ENCODE measurements at regions not wholly inside any gene's neighbourhood (a gene's known extent, or its start where the extent isn't known, plus 50 kb on each side); places are given as distances from the start of the nearest gene placed in this dataset.

DNA sequence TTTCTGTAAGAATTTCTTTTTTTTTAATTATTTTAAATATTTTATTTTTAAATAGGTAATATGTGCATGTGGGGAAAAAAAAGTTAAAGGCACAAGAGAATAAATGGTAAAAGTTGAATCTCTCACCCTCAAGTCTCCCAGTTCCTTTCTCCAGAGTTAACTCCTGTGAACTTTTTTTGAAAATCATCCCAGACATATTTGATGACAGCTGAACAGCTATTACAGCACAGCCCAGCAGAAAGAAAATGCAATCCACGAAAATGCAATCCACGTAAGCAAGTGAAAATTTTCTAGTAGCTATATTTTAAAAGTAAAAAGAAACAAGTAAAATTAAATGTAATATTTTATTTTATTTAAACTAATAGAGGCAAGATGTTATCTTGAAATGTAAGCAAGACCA lies 310.0 kb upstream of the RUNX1 start:
- POLR2A ChIA-PET = no interaction called here
- H3K36me3 Mint-ChIP-seq = peaks cover 0 to 4% (median 0%) of the 10 kb centered on the region in 3 donors
- Histone ChIP-seq H3K27ac (ENCODE audit: low read depth, low read length) (no peak overlapping the region), H3K4me3 (ENCODE audit: low read length) (no peak overlapping the region), H3K9me3 (ENCODE audit: low read length) (no peaks in the 10 kb centered on the region), H3K4me1 (ENCODE audit: insufficient read depth, low read length) (no peaks in the 10 kb centered on the region), H3K36me3 (ENCODE audit: insufficient read depth, low read length) (no peaks in the 10 kb centered on the region), H3K27me3 (ENCODE audit: insufficient read depth, low read length, poor library complexity, severe bottlenecking) (no peaks in the 10 kb centered on the region)
- H3K27ac Mint-ChIP-seq = no peak overlapping the region
- H3K27me3 Mint-ChIP-seq = peaks cover 3 to 8% of the 10 kb centered on the region in 2 donors
- CTCF ChIA-PET = no interaction called here
- H3K9me3 Mint-ChIP-seq = no peaks in the 10 kb centered on the region
- no peaks in the 10 kb centered on the region for H3K4me1 Mint-ChIP-seq
- H3K4me3 Mint-ChIP-seq = no peak overlapping the region
- DNase-seq = no peak

- ChIA-PET CTCF (no interaction called here), POLR2A (no interaction called here)
- H3K36me3 ChIP-seq (ENCODE audit: insufficient read depth, low read length) = no peaks in the 10 kb centered on the region
- H3K9me3 ChIP-seq (ENCODE audit: low read length) = no peaks in the 10 kb centered on the region
- no peaks in the 10 kb centered on the region for H3K27me3 ChIP-seq (ENCODE audit: insufficient read depth, low read length, poor library complexity, severe bottlenecking)
- no peak overlapping the region for H3K4me3 Mint-ChIP-seq
- H3K27ac Mint-ChIP-seq = no peak overlapping the region
- H3K27me3 Mint-ChIP-seq = peaks cover under 1 to 6% of the 10 kb centered on the region in 2 donors
- H3K4me1 ChIP-seq (ENCODE audit: insufficient read depth, low read length) = no peaks in the 10 kb centered on the region
- no peak overlapping the region for H3K27ac ChIP-seq (ENCODE audit: low read depth, low read length)
- no peak for DNase-seq
- no peaks in the 10 kb centered on the region for H3K36me3 Mint-ChIP-seq
- no peaks in the 10 kb centered on the region for H3K4me1 Mint-ChIP-seq
- H3K9me3 Mint-ChIP-seq = no peaks in the 10 kb centered on the region
- no peak overlapping the region for H3K4me3 ChIP-seq (ENCODE audit: low read length)
Observed at GRCh38 chr21:35358008-35358407, 308.9 kb upstream of the RUNX1 start.

DNA sequence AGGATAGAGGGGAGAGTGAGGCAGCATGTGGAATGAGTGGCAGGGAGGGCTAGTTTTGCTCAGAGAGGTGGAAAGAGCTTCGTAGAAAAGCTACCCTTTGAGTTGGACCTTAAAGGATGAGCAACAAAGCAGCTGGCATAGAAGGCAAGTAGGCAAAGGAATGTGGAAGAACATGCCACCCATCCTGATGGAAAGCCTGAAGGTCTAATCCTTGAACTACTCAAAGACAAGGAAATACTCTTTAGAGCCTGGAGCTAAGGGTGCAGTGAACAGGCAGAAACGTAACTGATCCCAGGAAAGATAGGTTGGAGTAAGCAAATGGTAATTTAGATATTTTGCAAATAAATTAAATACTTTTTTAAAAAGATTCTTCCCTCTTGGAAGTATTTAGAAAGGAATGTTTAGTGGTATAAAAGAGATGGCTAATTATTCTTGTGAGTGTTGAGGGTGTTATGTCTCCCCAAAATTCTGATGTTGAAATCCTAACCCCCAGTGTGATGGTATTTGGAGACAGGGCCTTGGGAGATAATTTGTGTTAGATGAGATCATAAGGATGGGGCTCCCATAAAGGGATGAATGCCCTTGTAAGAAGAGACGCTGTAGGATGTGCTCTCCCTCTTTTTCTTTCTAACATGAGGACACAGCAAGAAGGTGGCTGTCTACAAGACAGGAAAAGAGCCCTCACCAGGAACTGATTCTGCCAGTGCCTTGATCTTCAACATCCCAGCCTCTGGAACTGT lies 308.1 kb upstream of the RUNX1 start:
- ChIA-PET CTCF (no interaction called here), POLR2A (no interaction called here)
- no peaks in the 10 kb centered on the region for H3K36me3 Mint-ChIP-seq
- no peak overlapping the region for H3K4me3 Mint-ChIP-seq
- H3K4me3 ChIP-seq (ENCODE audit: low read length) = no peak overlapping the region
- H3K27ac Mint-ChIP-seq = no peak overlapping the region
- H3K36me3 ChIP-seq (ENCODE audit: insufficient read depth, low read length) = no peaks in the 10 kb centered on the region
- no peak for DNase-seq
- H3K27me3 ChIP-seq (ENCODE audit: insufficient read depth, low read length, poor library complexity, severe bottlenecking) = no peaks in the 10 kb centered on the region
- no peaks in the 10 kb centered on the region for H3K4me1 ChIP-seq (ENCODE audit: insufficient read depth, low read length)
- no peaks in the 10 kb centered on the region for H3K9me3 ChIP-seq (ENCODE audit: low read length)
- peaks cover 0 to 9% of the 10 kb centered on the region in 2 donors for H3K27me3 Mint-ChIP-seq
- no peaks in the 10 kb centered on the region for H3K4me1 Mint-ChIP-seq
- no peak overlapping the region for H3K27ac ChIP-seq (ENCODE audit: low read depth, low read length)
- no peaks in the 10 kb centered on the region for H3K9me3 Mint-ChIP-seq

- H3K4me1 Mint-ChIP-seq = no peaks in the 10 kb centered on the region
- H3K4me1 ChIP-seq (ENCODE audit: insufficient read depth, low read length) = no peaks in the 10 kb centered on the region
- H3K27ac ChIP-seq (ENCODE audit: low read depth, low read length) = no peak overlapping the region
- H3K9me3 Mint-ChIP-seq = no peaks in the 10 kb centered on the region
- no peaks in the 10 kb centered on the region for H3K9me3 ChIP-seq (ENCODE audit: low read length)
- H3K27me3 ChIP-seq (ENCODE audit: insufficient read depth, low read length, poor library complexity, severe bottlenecking) = no peaks in the 10 kb centered on the region
- no peaks in the 10 kb centered on the region for H3K36me3 ChIP-seq (ENCODE audit: insufficient read depth, low read length)
- ChIA-PET POLR2A (no interaction called here), CTCF (no interaction called here)
- no peaks in the 10 kb centered on the region for H3K36me3 Mint-ChIP-seq
- no peak for DNase-seq
- no peak overlapping the region for H3K4me3 Mint-ChIP-seq
- no peak overlapping the region for H3K4me3 ChIP-seq (ENCODE audit: low read length)
- peak overlapping the region in 1 of 8 donors; percentile 26 for H3K27ac Mint-ChIP-seq
- H3K27me3 Mint-ChIP-seq = peaks cover 2 to 13% of the 10 kb centered on the region in 2 donors
Observed at GRCh38 chr21:35354078-35354477, 305.0 kb upstream of the RUNX1 start.

- ChIA-PET POLR2A (no interaction called here), CTCF (no interaction called here)
- Histone ChIP-seq H3K27me3 (ENCODE audit: insufficient read depth, low read length, poor library complexity, severe bottlenecking) (no peaks in the 10 kb centered on the region), H3K27ac (ENCODE audit: low read depth, low read length) (no peak overlapping the region), H3K36me3 (ENCODE audit: insufficient read depth, low read length) (no peaks in the 10 kb centered on the region), H3K4me3 (ENCODE audit: low read length) (no peak overlapping the region), H3K9me3 (ENCODE audit: low read length) (no peaks in the 10 kb centered on the region), H3K4me1 (ENCODE audit: insufficient read depth, low read length) (no peaks in the 10 kb centered on the region)
- no peaks in the 10 kb centered on the region for H3K36me3 Mint-ChIP-seq
- no peaks in the 10 kb centered on the region for H3K9me3 Mint-ChIP-seq
- no peak for DNase-seq
- H3K4me1 Mint-ChIP-seq = no peaks in the 10 kb centered on the region
- no peak overlapping the region for H3K27ac Mint-ChIP-seq
- peaks cover 4 to 17% of the 10 kb centered on the region in 2 donors for H3K27me3 Mint-ChIP-seq
- H3K4me3 Mint-ChIP-seq = no peak overlapping the region
Observed at GRCh38 chr21:35352793-35353192, 303.7 kb upstream of the RUNX1 start.

- H3K27me3 Mint-ChIP-seq = peaks cover 6 to 23% of the 10 kb centered on the region in 2 donors
- no peaks in the 10 kb centered on the region for H3K4me1 Mint-ChIP-seq
- H3K27ac Mint-ChIP-seq = no peak overlapping the region
- H3K9me3 Mint-ChIP-seq = no peaks in the 10 kb centered on the region
- Histone ChIP-seq H3K27ac (ENCODE audit: low read depth, low read length) (no peak overlapping the region), H3K4me3 (ENCODE audit: low read length) (no peak overlapping the region), H3K9me3 (ENCODE audit: low read length) (no peaks in the 10 kb centered on the region), H3K4me1 (ENCODE audit: insufficient read depth, low read length) (no peaks in the 10 kb centered on the region), H3K27me3 (ENCODE audit: insufficient read depth, low read length, poor library complexity, severe bottlenecking) (no peaks in the 10 kb centered on the region), H3K36me3 (ENCODE audit: insufficient read depth, low read length) (no peaks in the 10 kb centered on the region)
- ChIA-PET CTCF (no interaction called here), POLR2A (no interaction called here)
- H3K4me3 Mint-ChIP-seq = no peak overlapping the region
- DNase-seq = no peak
- no peaks in the 10 kb centered on the region for H3K36me3 Mint-ChIP-seq
Observed at GRCh38 chr21:35352066-35352770, 303.1 kb upstream of the RUNX1 start.

DNA sequence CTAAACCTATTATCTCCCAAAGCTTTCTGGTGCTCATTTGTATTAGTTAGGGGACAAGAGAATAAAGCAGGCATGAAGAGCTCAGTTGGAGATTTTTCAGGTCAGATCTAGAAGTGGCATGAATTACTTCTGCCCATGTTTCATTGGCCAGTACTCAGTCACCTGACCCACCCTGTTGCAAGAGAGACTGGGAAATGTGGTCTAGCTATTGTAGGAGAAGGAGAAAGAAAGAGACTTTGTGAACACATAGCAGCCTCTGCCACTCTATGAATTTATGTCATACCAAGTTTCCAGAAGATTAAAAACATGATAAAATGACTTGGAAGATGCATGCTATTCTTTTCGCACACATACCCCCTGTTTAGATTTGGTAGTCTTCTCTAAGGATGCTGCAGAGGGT lies 302.3 kb upstream of the RUNX1 start:
- no peaks in the 10 kb centered on the region for H3K36me3 ChIP-seq (ENCODE audit: insufficient read depth, low read length)
- Mint-ChIP-seq H3K27me3 (peaks cover 6 to 29% of the 10 kb centered on the region in 2 donors), H3K4me1 (no peaks in the 10 kb centered on the region), H3K9me3 (no peaks in the 10 kb centered on the region), H3K27ac (peak overlapping the region in 1 of 8 donors; percentile 58), H3K4me3 (no peak overlapping the region), H3K36me3 (no peaks in the 10 kb centered on the region)
- no peaks in the 10 kb centered on the region for H3K4me1 ChIP-seq (ENCODE audit: insufficient read depth, low read length)
- POLR2A ChIA-PET = no interaction called here
- no peak for DNase-seq
- H3K27ac ChIP-seq (ENCODE audit: low read depth, low read length) = no peak overlapping the region
- no peaks in the 10 kb centered on the region for H3K27me3 ChIP-seq (ENCODE audit: insufficient read depth, low read length, poor library complexity, severe bottlenecking)
- H3K9me3 ChIP-seq (ENCODE audit: low read length) = no peaks in the 10 kb centered on the region
- CTCF ChIA-PET = interaction anchor here (1.2 kb wide), 1 partner anchor 300 kb away, joined by 3 read pairs; no protein-coding TSS in a partner anchor
- no peak overlapping the region for H3K4me3 ChIP-seq (ENCODE audit: low read length)

GRCh38 chr21:35350965-35351364 lies 301.9 kb upstream of the RUNX1 start:
- ChIA-PET CTCF (interaction anchor here (1.2 kb wide), 1 partner anchor 300 kb away, joined by 3 read pairs; no protein-coding TSS in a partner anchor), POLR2A (no interaction called here)
- no peak overlapping the region for H3K27ac ChIP-seq (ENCODE audit: low read depth, low read length)
- no peaks in the 10 kb centered on the region for H3K9me3 ChIP-seq (ENCODE audit: low read length)
- H3K4me1 ChIP-seq (ENCODE audit: insufficient read depth, low read length) = no peaks in the 10 kb centered on the region
- Mint-ChIP-seq H3K9me3 (no peaks in the 10 kb centered on the region), H3K27me3 (peaks cover 6 to 29% of the 10 kb centered on the region in 2 donors), H3K27ac (no peak overlapping the region), H3K36me3 (no peaks in the 10 kb centered on the region), H3K4me3 (no peak overlapping the region), H3K4me1 (no peaks in the 10 kb centered on the region)
- no peak overlapping the region for H3K4me3 ChIP-seq (ENCODE audit: low read length)
- no peaks in the 10 kb centered on the region for H3K27me3 ChIP-seq (ENCODE audit: insufficient read depth, low read length, poor library complexity, severe bottlenecking)
- H3K36me3 ChIP-seq (ENCODE audit: insufficient read depth, low read length) = no peaks in the 10 kb centered on the region
- no peak for DNase-seq

Data from CD8-positive, alpha-beta memory T cell (primary cell).